GM21737 (cell line): ENCODE measurements at regions not wholly inside any gene's neighbourhood (a gene's known extent, or its start where the extent isn't known, plus 50 kb on each side); places are given as distances from the start of the nearest gene placed in this dataset.

Experiments used
- ATAC-seq: cut with Tn5 transposase; IDR thresholded peaks from one replicate; pipeline ENCODE4 v1.9.1; 2021; ENCODE audit warnings: mild to moderate bottlenecking, moderate library complexity; ENCODE audit not compliant: unreplicated experiment

GRCh38 chr1:212189352-212189738 lies 95.9 kb upstream of the PPP2R5A start:
- ATAC-seq = no peak

- ATAC-seq = no peak
Measured at GRCh38 chr1:212190169-212190568, 95.0 kb upstream of the PPP2R5A start.

- no peak for ATAC-seq
Measured at GRCh38 chr1:212192261-212192998, 92.8 kb upstream of the PPP2R5A start.

- no peak for ATAC-seq
Measured at GRCh38 chr1:212196355-212196754, 88.9 kb upstream of the PPP2R5A start.

- no peak for ATAC-seq
Measured at GRCh38 chr1:212201461-212201860, 83.7 kb upstream of the PPP2R5A start.

GRCh38 chr1:212203630-212204029 lies 81.6 kb upstream of the PPP2R5A start:
- no peak for ATAC-seq

GRCh38 chr1:212205006-212205405 lies 80.2 kb upstream of the PPP2R5A start:
- ATAC-seq = no peak

- no peak for ATAC-seq
Measured at GRCh38 chr1:212205843-212206242, 79.4 kb upstream of the PPP2R5A start.

GRCh38 chr1:212207118-212207517 lies 78.1 kb upstream of the PPP2R5A start:
- ATAC-seq = no peak

GRCh38 chr1:212207822-212208520 lies 77.2 kb upstream of the PPP2R5A start:
- no peak for ATAC-seq

GRCh38 chr1:212208978-212209644 lies 76.1 kb upstream of the PPP2R5A start:
- ATAC-seq = no peak

GRCh38 chr1:212211371-212211770 lies 73.8 kb upstream of the PPP2R5A start:
- no peak for ATAC-seq

GRCh38 chr1:212212343-212212742 lies 72.9 kb upstream of the PPP2R5A start:
- ATAC-seq = no peak

- ATAC-seq = no peak
Measured at GRCh38 chr1:212212906-212213305, 72.3 kb upstream of the PPP2R5A start.

GRCh38 chr1:212213784-212214183 lies 71.4 kb upstream of the PPP2R5A start:
- no peak for ATAC-seq

- ATAC-seq = no peak
Measured at GRCh38 chr1:212214325-212214724, 70.9 kb upstream of the PPP2R5A start.

GRCh38 chr1:212215910-212216309 lies 69.3 kb upstream of the PPP2R5A start:
- no peak for ATAC-seq

GRCh38 chr1:212217633-212218032 lies 67.6 kb upstream of the PPP2R5A start:
- no peak for ATAC-seq

GRCh38 chr1:212218065-212218464 lies 67.1 kb upstream of the PPP2R5A start:
- no peak for ATAC-seq

- peak; percentile 86 for ATAC-seq
Measured at GRCh38 chr1:212218911-212219310, 66.3 kb upstream of the PPP2R5A start.

- no peak for ATAC-seq
Measured at GRCh38 chr1:212219679-212220463, 65.3 kb upstream of the PPP2R5A start.
